NCI-H2227 (cell line): ENCODE measurements at regions not wholly inside any gene's neighbourhood (a gene's known extent, or its start where the extent isn't known, plus 50 kb on each side); places are given as distances from the start of the nearest gene placed in this dataset.

Source experiments
- DNase-seq: peaks from one replicate; lab custom pipeline; 2025; ENCODE audit not compliant: unreplicated experiment; lab: John Stamatoyannopoulos, UW

DNA sequence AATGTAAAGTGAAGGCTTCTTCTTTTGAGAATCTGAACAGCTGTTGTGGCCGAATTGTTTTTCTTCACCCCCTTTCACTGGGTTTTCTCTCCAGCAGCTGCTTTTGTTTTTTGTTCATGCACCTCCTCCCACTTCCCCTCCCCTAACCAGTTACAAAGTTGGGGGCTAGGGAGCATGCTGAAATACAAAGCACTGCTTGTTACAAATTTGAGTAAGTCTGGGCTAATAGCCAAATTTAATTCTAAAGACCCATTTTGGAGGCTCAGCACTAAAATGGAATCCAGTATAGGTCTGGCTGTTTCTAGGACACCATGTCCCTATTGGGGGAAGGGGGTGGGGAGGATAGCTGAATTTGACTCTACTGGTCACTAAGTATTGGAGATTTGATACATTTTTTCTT lies 89.2 kb upstream of the GPM6B start:
- no peak for DNase-seq

DNA sequence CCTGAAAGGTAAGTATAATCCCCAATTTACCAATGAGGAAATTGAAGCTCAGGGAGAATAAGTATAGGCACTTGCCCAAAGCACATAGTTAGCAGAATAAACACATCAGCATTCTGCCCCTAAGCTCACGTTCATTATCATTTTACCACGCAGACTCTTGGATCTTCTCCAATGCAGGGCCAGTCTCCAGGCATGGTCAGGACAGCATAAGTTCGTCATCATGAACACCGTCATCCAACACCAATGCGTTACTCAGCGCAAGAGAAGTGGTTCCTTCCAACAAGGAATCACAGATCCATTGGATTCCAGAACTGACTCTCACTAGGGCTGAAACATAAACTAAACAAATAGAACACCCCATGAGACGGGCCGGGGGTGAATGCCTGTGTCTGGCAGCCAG lies 86.5 kb upstream of the GPM6B start:
- no peak for DNase-seq

DNA sequence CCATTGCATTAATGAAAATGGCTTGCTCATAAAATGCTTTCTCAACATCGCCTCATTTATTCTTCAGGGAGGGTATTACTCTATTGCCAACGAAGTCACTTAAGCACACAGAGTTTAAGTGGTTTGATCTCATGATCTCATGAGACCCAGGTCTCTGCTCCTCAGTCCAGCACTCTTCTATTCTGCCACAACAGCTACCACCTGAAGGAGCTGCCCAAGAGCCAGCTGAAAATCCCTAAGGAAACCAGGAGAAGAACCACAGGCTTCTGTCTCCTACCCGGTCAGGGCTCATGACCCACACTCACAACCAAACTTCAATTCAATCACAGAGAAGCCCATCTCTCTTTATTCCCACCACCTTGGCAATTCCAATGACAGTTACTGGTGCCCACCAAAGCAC lies 85.5 kb upstream of the GPM6B start:
- DNase-seq: no peak

- no peak for DNase-seq
Measured at GRCh38 chrX:13901354-13901753, 84.5 kb upstream of the GPM6B start.

- no peak for DNase-seq
Measured at GRCh38 chrX:13900351-13900750, 83.5 kb upstream of the GPM6B start.

DNA sequence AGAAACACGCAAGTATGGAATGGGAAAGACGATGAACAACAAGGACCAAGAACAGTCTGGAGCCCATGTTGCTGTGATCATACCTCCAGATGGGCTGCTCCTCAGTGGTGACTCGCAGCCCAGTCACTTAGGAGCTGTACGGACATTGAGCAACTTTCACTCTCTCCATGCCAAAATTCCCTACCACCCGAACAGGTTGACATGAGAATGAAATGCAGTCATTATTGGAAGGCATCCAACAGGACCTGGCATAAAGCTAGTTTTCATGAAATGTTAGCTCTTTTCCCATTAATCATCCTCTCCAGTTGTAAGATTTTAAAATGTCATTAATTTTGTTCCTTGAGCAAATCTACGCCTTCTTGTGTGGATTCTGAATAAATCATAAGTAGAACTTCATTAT lies 82.7 kb upstream of the GPM6B start:
- DNase-seq: no peak

DNA sequence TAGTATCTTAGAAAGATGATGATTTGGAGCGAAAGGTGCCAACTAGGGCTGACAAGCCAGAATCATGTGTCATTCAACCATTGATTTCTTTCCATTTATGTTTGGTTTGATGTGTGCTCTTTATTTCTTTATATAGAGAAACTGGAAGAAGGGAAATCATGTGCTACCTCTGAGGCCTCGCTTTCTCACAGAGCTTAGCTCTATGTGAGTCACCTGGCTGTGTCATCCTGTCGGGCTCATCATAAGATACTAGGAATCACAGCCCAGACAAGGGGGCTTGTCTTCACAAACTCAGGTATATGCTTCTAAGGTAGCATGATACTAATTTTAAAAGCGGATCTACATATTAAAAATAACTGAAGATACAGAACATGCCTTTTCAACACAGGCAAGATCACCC lies 81.7 kb upstream of the GPM6B start:
- no peak for DNase-seq

DNA sequence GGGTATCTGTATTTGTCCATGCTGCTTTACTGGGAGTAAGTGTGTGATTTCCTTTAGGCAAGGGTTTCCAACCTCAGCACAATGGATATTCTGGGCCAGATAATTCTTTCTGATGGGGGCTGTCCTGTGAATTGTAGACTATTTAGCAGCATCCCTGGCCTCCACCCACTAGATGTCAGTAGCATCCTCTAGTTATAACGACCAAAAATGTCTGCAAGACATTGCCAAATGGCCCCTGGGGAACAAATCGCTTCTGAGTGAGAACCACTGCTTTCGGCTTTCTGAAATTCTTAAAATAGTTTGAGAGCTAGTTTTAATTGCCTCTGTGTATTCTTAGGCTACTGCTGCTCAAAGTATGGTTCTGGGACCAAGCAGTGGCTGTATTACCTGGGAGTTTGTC lies 81.2 kb upstream of the GPM6B start:
- no peak for DNase-seq

DNA sequence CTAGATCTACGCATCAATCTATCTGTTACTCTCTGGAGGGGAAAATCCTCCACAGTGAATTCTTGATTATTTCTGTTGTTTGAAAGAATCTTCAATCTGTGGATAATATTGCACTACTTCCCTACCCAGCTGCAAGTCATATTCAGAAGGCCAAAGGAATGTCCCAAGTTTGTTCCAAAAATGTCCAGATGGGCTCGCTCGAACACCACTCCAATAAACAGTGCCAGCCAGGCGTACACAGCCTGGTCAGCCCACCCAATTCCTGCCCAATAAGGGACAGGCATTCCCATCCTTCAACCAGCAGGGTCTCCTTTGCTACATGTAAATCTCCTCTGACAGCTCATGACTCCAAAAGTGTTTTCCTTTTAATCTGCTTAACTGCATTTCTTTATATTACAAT lies 80.7 kb upstream of the GPM6B start:
- DNase-seq: no peak

DNA sequence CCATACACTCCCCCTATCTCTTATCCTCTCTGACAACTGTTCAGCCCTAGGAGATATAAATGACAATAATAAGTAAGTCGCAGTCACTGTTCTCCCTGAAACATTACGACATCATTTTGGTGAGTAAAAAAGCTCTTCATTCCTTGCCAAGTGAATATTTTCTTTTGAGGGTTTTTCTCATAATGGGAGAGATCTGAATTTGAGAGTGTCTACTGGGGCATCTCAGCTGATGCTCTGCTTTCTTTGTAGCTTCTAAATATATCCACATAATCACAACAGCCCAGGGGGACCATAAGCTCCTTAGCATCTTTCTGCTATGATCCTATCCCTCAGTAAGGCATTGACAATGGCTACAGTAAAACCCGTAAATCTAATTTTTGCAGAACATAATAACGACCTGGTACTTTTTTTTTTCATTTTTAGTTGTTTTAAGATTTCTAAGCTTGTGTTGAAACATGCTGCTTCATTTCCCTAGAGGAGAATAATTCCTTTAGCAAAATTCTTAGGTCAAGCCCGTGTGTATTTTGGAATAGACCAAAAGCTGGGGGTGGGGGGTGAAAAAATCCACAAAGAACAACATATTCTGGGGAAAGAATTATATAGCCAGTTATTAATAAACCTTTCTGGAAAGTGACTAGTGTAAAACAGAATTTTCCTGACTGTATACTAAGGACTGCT lies 78.1 kb upstream of the GPM6B start:
- no peak for DNase-seq

DNA sequence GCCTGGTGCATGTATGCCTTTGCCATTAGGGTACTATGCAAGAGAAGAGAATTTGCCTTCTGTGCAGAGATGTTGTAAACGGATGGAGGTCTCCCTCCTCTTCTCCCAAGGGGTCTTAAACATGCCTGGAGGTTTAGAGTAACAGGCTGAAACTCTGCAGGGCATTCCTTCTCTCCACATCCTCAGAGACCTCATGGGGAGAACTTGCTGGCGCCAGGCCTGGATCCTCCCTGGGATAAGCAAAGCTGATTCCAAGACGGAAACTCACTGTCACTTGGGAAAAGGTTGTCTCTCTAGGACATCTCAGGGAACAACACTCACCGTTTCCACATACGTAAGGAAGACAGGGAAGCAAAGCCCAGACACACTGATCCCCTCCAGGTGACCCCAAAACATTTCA lies 76.9 kb upstream of the GPM6B start:
- no peak for DNase-seq

DNA sequence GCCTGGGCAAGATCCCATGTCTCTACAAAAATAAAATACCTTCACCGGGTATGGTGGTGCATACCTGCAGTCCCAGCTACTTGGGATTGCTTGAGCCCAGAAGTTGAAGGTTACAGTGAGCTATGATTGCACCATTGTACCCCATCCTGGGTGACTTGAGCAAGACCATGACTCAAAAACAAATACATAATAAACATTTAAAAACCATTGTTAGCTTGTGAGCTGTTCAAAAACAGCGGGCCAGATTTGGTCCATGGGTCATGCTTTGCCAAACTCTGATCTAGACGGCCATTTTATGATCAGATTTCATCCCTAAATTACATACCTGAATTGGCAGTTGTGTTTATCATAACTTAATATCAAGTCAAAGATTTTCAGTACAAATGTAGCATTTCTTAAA lies 76.0 kb upstream of the GPM6B start:
- no peak for DNase-seq

- no peak for DNase-seq
Measured at GRCh38 chrX:13891377-13892140, 74.7 kb upstream of the GPM6B start.

GRCh38 chrX:13890806-13891205 lies 73.9 kb upstream of the GPM6B start:
- DNase-seq: no peak

DNA sequence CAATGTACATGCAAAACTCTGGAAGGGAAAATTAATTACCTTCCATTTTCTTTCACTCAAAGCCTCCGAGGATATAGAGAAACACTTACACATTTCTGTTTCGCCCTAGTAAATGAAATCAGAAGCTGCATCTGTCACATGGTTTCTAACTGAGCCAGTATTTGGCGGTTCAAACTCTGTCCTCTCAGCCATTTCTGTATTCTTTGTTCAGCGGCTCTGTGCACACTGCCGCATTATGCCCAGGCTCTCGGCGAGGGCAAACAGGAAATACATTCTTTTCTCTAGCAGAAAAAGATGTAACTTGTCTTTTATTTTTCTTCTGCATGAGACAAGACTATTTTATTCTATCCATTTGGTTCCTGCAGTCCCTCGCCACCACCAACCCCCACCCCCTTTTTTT lies 71.4 kb upstream of the GPM6B start:
- DNase-seq: no peak

GRCh38 chrX:13885591-13885990 lies 68.7 kb upstream of the GPM6B start:
- no peak for DNase-seq

DNA sequence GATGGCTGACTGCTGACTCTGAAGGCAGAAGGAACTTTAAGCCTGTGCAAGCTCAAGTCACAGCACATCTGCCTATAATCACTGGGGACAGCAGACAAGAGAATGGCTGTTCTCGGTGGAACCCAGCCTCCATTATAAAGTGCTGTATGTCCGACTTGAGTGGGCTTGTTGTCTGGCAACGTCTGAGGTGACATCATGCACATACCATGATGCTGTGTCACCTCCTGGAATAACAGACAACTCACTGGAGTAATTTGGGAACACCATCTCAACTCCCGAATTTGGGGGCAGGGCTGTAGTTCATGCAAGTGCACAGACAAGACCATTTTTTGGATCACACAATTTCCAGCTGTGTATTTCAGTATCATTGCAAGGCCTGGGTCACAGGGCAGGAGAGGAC lies 59.8 kb upstream of the GPM6B start:
- no peak for DNase-seq

DNA sequence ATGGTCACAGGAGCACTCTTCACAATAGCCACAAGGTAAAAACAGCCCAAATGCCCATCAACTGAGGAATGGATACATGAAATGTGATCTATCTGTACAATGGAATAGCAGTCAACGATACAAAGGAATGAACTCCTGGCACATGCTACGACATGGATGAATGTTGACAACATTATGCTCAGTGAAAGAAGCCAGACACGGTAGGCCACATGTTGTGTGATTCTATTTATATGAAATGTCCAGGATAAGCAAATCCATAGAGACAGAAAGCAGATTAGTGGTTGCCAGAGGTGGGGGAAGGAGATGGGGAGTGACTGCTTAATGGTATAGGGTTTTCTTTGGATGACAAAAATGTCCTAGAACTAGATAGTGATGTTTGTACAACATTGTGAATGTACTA lies 58.7 kb upstream of the GPM6B start:
- DNase-seq: no peak

GRCh38 chrX:13868591-13868990 lies 51.7 kb upstream of the GPM6B start:
- DNase-seq: no peak
